ENCODE measurements at regions not wholly inside any gene's neighbourhood (a gene's known extent, or its start where the extent isn't known, plus 50 kb on each side); places are given as distances from the start of the nearest gene placed in this dataset.

GRCh38 chr2:234411793-234412192, 85.1 kb downstream of the ARL4C start:
- H3K27me3 ChIP-seq (ENCODE audit: control insufficient read depth in 2 of 2, insufficient read depth in 2 of 2, low read length in 2 of 2) = no peaks in the 10 kb centered on the region
- H3K4me1 ChIP-seq (ENCODE audit: control insufficient read depth in 1 of 2, insufficient read depth in 2 of 2, low read length in 2 of 2) = peaks cover 14 to 17% of the 10 kb centered on the region in 2 donors
- H3K27ac ChIP-seq (ENCODE audit: low read depth in 1 of 2, low read length in 2 of 2) = no peak overlapping the region
- DNase-seq = no peak
- peaks cover 0 to 7% (median 5%) of the 10 kb centered on the region in 3 donors for H3K27me3 Mint-ChIP-seq (ENCODE audit: low read depth in 3 of 3)
- H4K20me1 ChIP-seq (ENCODE audit: insufficient read depth, low read length) = no peaks in the 10 kb centered on the region
- peaks cover 15% of the 10 kb centered on the region for H3K4me1 Mint-ChIP-seq
- WGBS (ENCODE audit: insufficient coverage) = no CpG with 5 or more reads among the region's 4 CpGs
- intact Hi-C loops (cut with micrococcal nuclease) = no loop called here
- no peak overlapping the region for H3K4me3 Mint-ChIP-seq
- H3K27ac Mint-ChIP-seq = no peak overlapping the region
- no peak overlapping the region for H2AFZ ChIP-seq (ENCODE audit: insufficient read depth, low read depth, low read length, poor library complexity, severe bottlenecking)
- no peak overlapping the region for H3K4me3 ChIP-seq (replicated peaks in 1 of 3; ENCODE audit: low read depth in 2 of 3, low read length in 3 of 3)
- no peak for TF ChIP-seq CTCF (IDR thresholded peaks at IDR 0.05)
- no peak overlapping the region for H3K4me2 ChIP-seq (replicated peaks; ENCODE audit: extremely low read depth, low read length, poor library complexity, severe bottlenecking)
- H3K79me2 ChIP-seq (ENCODE audit: insufficient read depth, low read length) = no peaks in the 10 kb centered on the region
- no peaks in the 10 kb centered on the region for H3K36me3 ChIP-seq (replicated peaks in 1 of 2; ENCODE audit: control insufficient read depth in 1 of 2, insufficient read depth in 2 of 2, low read length in 2 of 2)
- H3K9ac ChIP-seq (ENCODE audit: insufficient read depth, low read length, poor library complexity, severe bottlenecking) = no peak overlapping the region
- no peaks in the 10 kb centered on the region for H3K9me3 ChIP-seq (replicated peaks in 1 of 2; ENCODE audit: control insufficient read depth in 1 of 2, insufficient read depth in 1 of 2, low read length in 2 of 2)
- no peaks in the 10 kb centered on the region for H3K36me3 Mint-ChIP-seq
- H3K9me3 Mint-ChIP-seq = peaks cover 0 to 6% (median 0%) of the 10 kb centered on the region in 7 donors

GRCh38 chr2:234410526-234410925, 86.4 kb downstream of the ARL4C start:
- Histone ChIP-seq H3K9ac (ENCODE audit: insufficient read depth, low read length, poor library complexity, severe bottlenecking) (no peak overlapping the region), H3K36me3 (replicated peaks in 1 of 2; ENCODE audit: control insufficient read depth in 1 of 2, insufficient read depth in 2 of 2, low read length in 2 of 2) (no peaks in the 10 kb centered on the region), H3K27ac (ENCODE audit: low read depth in 1 of 2, low read length in 2 of 2) (no peak overlapping the region), H3K4me1 (ENCODE audit: control insufficient read depth in 1 of 2, insufficient read depth in 2 of 2, low read length in 2 of 2) (peaks cover 14 to 20% of the 10 kb centered on the region in 2 donors), H2AFZ (ENCODE audit: insufficient read depth, low read depth, low read length, poor library complexity, severe bottlenecking) (no peak overlapping the region), H4K20me1 (ENCODE audit: insufficient read depth, low read length) (no peaks in the 10 kb centered on the region), H3K4me2 (replicated peaks; ENCODE audit: extremely low read depth, low read length, poor library complexity, severe bottlenecking) (no peak overlapping the region), H3K27me3 (ENCODE audit: control insufficient read depth in 2 of 2, insufficient read depth in 2 of 2, low read length in 2 of 2) (no peaks in the 10 kb centered on the region), H3K9me3 (replicated peaks in 1 of 2; ENCODE audit: control insufficient read depth in 1 of 2, insufficient read depth in 1 of 2, low read length in 2 of 2) (no peaks in the 10 kb centered on the region), H3K79me2 (ENCODE audit: insufficient read depth, low read length) (no peaks in the 10 kb centered on the region), H3K4me3 (replicated peaks in 1 of 3; ENCODE audit: low read depth in 2 of 3, low read length in 3 of 3) (no peak overlapping the region)
- no peak for DNase-seq
- intact Hi-C loops (cut with micrococcal nuclease) = no loop called here
- H3K4me1 Mint-ChIP-seq = peaks cover 16% of the 10 kb centered on the region
- TF ChIP-seq CTCF (IDR thresholded peaks at IDR 0.05) = no peak
- no peaks in the 10 kb centered on the region for H3K36me3 Mint-ChIP-seq
- WGBS (ENCODE audit: insufficient coverage) = no CpG with 5 or more reads among the region's 5 CpGs
- peak overlapping the region in 1 of 7 donors; percentile 23 for H3K27ac Mint-ChIP-seq
- H3K27me3 Mint-ChIP-seq (ENCODE audit: low read depth in 3 of 3) = peaks cover 0 to 8% (median 2%) of the 10 kb centered on the region in 3 donors
- no peak overlapping the region for H3K4me3 Mint-ChIP-seq
- H3K9me3 Mint-ChIP-seq = peaks cover 0 to 4% (median 0%) of the 10 kb centered on the region in 7 donors
